GM23338 (cell line): ENCODE measurements at regions not wholly inside any gene's neighbourhood (a gene's known extent, or its start where the extent isn't known, plus 50 kb on each side); places are given as distances from the start of the nearest gene placed in this dataset.

Experiments
- ATAC-seq: fragments of 200-7000 bp; cut with Tn5 transposase; 3 replicates; pipeline ENCODE4 v1.9.1; 2020
- DNase-seq: peaks from one replicate; pipeline ENCODE4 v3.0.0-alpha.2; 2015; ENCODE audit warnings: low spot score
- H2AFZ ChIP-seq: fragments of 200-600 bp; sonication (generic); 2 replicates; pipeline ENCODE4 v1.8.0; 2016; ENCODE audit warnings: antibody characterized with exemption, mild to moderate bottlenecking, moderate library complexity
- H3F3A ChIP-seq: fragments of 200-600 bp; sonication (generic); replicated peaks from 2 replicates; pipeline ENCODE4 v1.8.0; 2017; ENCODE audit warnings: antibody characterized with exemption, mixed run types, low read depth
- H3K27ac ChIP-seq: fragments of 200-600 bp; sonication (generic); 2 replicates; pipeline ENCODE4 v1.6.1; 2016; ENCODE audit warnings: low read depth
- H3K27me3 ChIP-seq: fragments of 200-600 bp; sonication (generic); 2 replicates; pipeline ENCODE4 v1.8.0; 2016; ENCODE audit warnings: mild to moderate bottlenecking, mixed run types, moderate library complexity; ENCODE audit not compliant: insufficient read depth
- H3K36me3 ChIP-seq: fragments of 200-600 bp; sonication (generic); 2 replicates; pipeline ENCODE4 v1.8.0; 2016; ENCODE audit warnings: mild to moderate bottlenecking; ENCODE audit not compliant: insufficient read depth
- H3K4me1 ChIP-seq: fragments of 200-600 bp; sonication (generic); 2 replicates; pipeline ENCODE4 v1.8.0; 2016; ENCODE audit warnings: mild to moderate bottlenecking, moderate library complexity; ENCODE audit not compliant: insufficient read depth
- H3K4me2 ChIP-seq: fragments of 200-600 bp; sonication (generic); 2 replicates; pipeline ENCODE4 v1.7.1; 2017; ENCODE audit warnings: mixed run types
- H3K4me3 ChIP-seq: fragments of 200-600 bp; sonication (generic); 2 replicates; pipeline ENCODE4 v1.6.1; 2016; ENCODE audit warnings: mixed run types
- H3K79me2 ChIP-seq: fragments of 200-600 bp; sonication (generic); replicated peaks from 2 replicates; pipeline ENCODE4 v1.8.0; 2017; ENCODE audit warnings: mild to moderate bottlenecking; ENCODE audit not compliant: insufficient read depth
- H3K9me2 ChIP-seq: fragments of 200-600 bp; sonication (generic); 2 replicates; pipeline ENCODE4 v1.8.0; 2017; ENCODE audit not compliant: insufficient read depth
- H4K20me1 ChIP-seq: fragments of 200-600 bp; sonication (generic); replicated peaks from 2 replicates; pipeline ENCODE4 v1.8.0; 2017; ENCODE audit warnings: mild to moderate bottlenecking; ENCODE audit not compliant: insufficient read depth
- H3K27ac Mint-ChIP-seq: 2 replicates; pipeline ENCODE4 v1.8.0; 2020; ENCODE audit warnings: inconsistent platforms, mild to moderate bottlenecking, moderate library complexity, mixed read lengths
- H3K27me3 Mint-ChIP-seq: 3 replicates; pipeline ENCODE4 v1.8.0; 2022; ENCODE audit warnings: low read depth, mild to moderate bottlenecking, moderate library complexity, mixed read lengths, inconsistent platforms; ENCODE audit not compliant: insufficient read depth, poor library complexity
- H3K36me3 Mint-ChIP-seq: 3 replicates; pipeline ENCODE4 v1.8.0; 2021; ENCODE audit warnings: low read depth, mild to moderate bottlenecking, inconsistent platforms, moderate library complexity, mixed read lengths
- H3K4me1 Mint-ChIP-seq: 3 replicates; pipeline ENCODE4 v1.8.0; 2020; ENCODE audit warnings: mild to moderate bottlenecking, inconsistent platforms, mixed read lengths
- H3K4me3 Mint-ChIP-seq: 3 replicates; pipeline ENCODE4 v1.8.0; 2021; ENCODE audit warnings: moderate library complexity, mild to moderate bottlenecking, inconsistent platforms, mixed read lengths
- H3K9me3 Mint-ChIP-seq: 3 replicates; pipeline ENCODE4 v1.8.0; 2020; ENCODE audit warnings: moderate library complexity, mild to moderate bottlenecking, inconsistent platforms, mixed read lengths
- CREB1 ChIP-seq: fragments of 250-450 bp; sonication (Bioruptor Pico); IDR thresholded peaks from 2 replicates; pipeline ENCODE4 v1.5.0; 2020; ENCODE audit warnings: low read depth, mild to moderate bottlenecking, moderate library complexity
- EZH2 ChIP-seq: fragments of 200-600 bp; sonication (generic); IDR thresholded peaks from one replicate; pipeline ENCODE4 v1.8.0; 2017; ENCODE audit warnings: antibody characterized with exemption, mild to moderate bottlenecking, low read depth; ENCODE audit not compliant: unreplicated experiment
- EZH2phosphoT487 ChIP-seq: fragments of 200-600 bp; sonication (generic); IDR thresholded peaks from one replicate; pipeline ENCODE4 v1.8.1; 2018; ENCODE audit warnings: antibody characterized with exemption; ENCODE audit not compliant: unreplicated experiment
- JUNB ChIP-seq: IDR thresholded peaks from one replicate; pipeline ENCODE4 v1.6.1; 2016; ENCODE audit warnings: antibody characterized with exemption; ENCODE audit not compliant: unreplicated experiment
- NANOG ChIP-seq: IDR thresholded peaks from 2 replicates; pipeline ENCODE4 v1.6.1; 2016; ENCODE audit warnings: antibody characterized with exemption, borderline replicate concordance
- POLR2AphosphoS5 ChIP-seq: IDR thresholded peaks from 2 replicates; pipeline ENCODE4 v1.6.1; 2016; ENCODE audit warnings: antibody characterized with exemption, low read depth
- STAT1 ChIP-seq: IDR thresholded peaks from one replicate; pipeline ENCODE4 v1.6.1; 2016; ENCODE audit warnings: antibody characterized with exemption; ENCODE audit not compliant: unreplicated experiment
- ZNF114 ChIP-seq: fragments of 250-450 bp; sonication (Bioruptor Pico); IDR thresholded peaks from 2 replicates; pipeline ENCODE4 v1.5.0; 2020; ENCODE audit warnings: mild to moderate bottlenecking, moderate library complexity
- ZNF331 ChIP-seq: fragments of 250-450 bp; sonication (Bioruptor Pico); IDR thresholded peaks from 2 replicates; pipeline ENCODE4 v1.5.0; 2020; ENCODE audit warnings: low read depth, mild to moderate bottlenecking, moderate library complexity
- TF ChIP-seq, protein P1 (sequence below): IDR thresholded peaks from 2 replicates; pipeline ENCODE4 v1.6.1; 2016; ENCODE audit warnings: antibody characterized with exemption
- TF ChIP-seq, protein P2 (sequence below): IDR thresholded peaks from one replicate; pipeline ENCODE4 v1.6.1; 2018; ENCODE audit warnings: antibody characterized with exemption; ENCODE audit not compliant: unreplicated experiment
- TF ChIP-seq, protein P3 (sequence below), 2 experiments: fragments of 200-600 bp in 1 of 2; sonication (generic) in 1 of 2; conservative IDR thresholded peaks; 2 replicates each; pipeline versions ENCODE4 v1.5.1 to v1.6.1; 2016 to 2017; ENCODE audit warnings: antibody characterized with exemption in 2 of 2, low read depth in 2 of 2, mild to moderate bottlenecking in 2 of 2, moderate library complexity in 1 of 2
- TF ChIP-seq, protein P4 (sequence below): fragments of 250-450 bp; sonication (Bioruptor Pico); IDR thresholded peaks from 2 replicates; pipeline ENCODE4 v1.5.0; 2020; ENCODE audit warnings: mild to moderate bottlenecking, moderate library complexity

DNA sequence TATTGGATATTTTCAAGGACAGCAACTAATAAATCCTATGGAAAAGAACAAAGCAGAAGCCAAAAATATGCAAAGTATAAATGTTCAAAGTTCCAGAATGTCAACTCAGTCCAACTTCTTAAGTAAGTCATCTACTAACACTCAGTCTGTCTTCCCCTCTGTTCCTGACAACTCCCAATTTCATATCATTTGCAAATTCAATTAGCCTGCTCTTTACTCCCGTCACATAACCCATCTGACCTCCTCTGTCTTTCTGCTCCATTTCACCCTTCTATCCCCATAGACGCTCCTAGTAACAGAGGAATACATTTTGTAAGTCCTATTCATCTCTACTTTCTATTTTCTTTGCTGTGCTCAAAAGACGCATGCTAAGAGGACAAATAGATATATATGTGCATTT lies 659.8 kb upstream of the MEF2C start:
- H4K20me1 ChIP-seq = no peaks in the 10 kb centered on the region
- no peaks in the 10 kb centered on the region for H3K9me3 Mint-ChIP-seq
- no peaks in the 10 kb centered on the region for H3K9me2 ChIP-seq
- H3K27me3 ChIP-seq = no peaks in the 10 kb centered on the region
- no peak overlapping the region for H3K27ac ChIP-seq
- H3F3A ChIP-seq = no peaks in the 10 kb centered on the region
- H2AFZ ChIP-seq = no peak overlapping the region
- H3K4me1 ChIP-seq = peaks cover 26% of the 10 kb centered on the region
- no peaks in the 10 kb centered on the region for H3K79me2 ChIP-seq
- H3K36me3 ChIP-seq = no peaks in the 10 kb centered on the region
- no peak overlapping the region for H3K4me2 ChIP-seq
- H3K36me3 Mint-ChIP-seq = no peaks in the 10 kb centered on the region
- no peak overlapping the region for H3K4me3 ChIP-seq
- ATAC-seq (no peak), DNase-seq (no peak)
- H3K27ac Mint-ChIP-seq = 0 out of 2 replicates have a peak overlapping the region, but pooled peaks have one; percentile 13
- no peak overlapping the region for H3K4me3 Mint-ChIP-seq
- no peaks in the 10 kb centered on the region for H3K27me3 Mint-ChIP-seq
- peaks cover 22% of the 10 kb centered on the region for H3K4me1 Mint-ChIP-seq
- TF ChIP-seq ZNF331 (no peak), EZH2phosphoT487 (no peak), CREB1 (CRISPR knock-in tag) (no peak), ZNF114 (CRISPR knock-in tag) (no peak), EZH2 (no peak), NANOG (no peak), STAT1 (no peak), JUNB (no peak), POLR2AphosphoS5 (no peak)
- TF ChIP-seq, protein P1, sequence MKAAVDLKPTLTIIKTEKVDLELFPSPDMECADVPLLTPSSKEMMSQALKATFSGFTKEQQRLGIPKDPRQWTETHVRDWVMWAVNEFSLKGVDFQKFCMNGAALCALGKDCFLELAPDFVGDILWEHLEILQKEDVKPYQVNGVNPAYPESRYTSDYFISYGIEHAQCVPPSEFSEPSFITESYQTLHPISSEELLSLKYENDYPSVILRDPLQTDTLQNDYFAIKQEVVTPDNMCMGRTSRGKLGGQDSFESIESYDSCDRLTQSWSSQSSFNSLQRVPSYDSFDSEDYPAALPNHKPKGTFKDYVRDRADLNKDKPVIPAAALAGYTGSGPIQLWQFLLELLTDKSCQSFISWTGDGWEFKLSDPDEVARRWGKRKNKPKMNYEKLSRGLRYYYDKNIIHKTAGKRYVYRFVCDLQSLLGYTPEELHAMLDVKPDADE = no peak
- TF ChIP-seq, protein P2, sequence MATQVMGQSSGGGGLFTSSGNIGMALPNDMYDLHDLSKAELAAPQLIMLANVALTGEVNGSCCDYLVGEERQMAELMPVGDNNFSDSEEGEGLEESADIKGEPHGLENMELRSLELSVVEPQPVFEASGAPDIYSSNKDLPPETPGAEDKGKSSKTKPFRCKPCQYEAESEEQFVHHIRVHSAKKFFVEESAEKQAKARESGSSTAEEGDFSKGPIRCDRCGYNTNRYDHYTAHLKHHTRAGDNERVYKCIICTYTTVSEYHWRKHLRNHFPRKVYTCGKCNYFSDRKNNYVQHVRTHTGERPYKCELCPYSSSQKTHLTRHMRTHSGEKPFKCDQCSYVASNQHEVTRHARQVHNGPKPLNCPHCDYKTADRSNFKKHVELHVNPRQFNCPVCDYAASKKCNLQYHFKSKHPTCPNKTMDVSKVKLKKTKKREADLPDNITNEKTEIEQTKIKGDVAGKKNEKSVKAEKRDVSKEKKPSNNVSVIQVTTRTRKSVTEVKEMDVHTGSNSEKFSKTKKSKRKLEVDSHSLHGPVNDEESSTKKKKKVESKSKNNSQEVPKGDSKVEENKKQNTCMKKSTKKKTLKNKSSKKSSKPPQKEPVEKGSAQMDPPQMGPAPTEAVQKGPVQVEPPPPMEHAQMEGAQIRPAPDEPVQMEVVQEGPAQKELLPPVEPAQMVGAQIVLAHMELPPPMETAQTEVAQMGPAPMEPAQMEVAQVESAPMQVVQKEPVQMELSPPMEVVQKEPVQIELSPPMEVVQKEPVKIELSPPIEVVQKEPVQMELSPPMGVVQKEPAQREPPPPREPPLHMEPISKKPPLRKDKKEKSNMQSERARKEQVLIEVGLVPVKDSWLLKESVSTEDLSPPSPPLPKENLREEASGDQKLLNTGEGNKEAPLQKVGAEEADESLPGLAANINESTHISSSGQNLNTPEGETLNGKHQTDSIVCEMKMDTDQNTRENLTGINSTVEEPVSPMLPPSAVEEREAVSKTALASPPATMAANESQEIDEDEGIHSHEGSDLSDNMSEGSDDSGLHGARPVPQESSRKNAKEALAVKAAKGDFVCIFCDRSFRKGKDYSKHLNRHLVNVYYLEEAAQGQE = no peak
- TF ChIP-seq, protein P3, sequence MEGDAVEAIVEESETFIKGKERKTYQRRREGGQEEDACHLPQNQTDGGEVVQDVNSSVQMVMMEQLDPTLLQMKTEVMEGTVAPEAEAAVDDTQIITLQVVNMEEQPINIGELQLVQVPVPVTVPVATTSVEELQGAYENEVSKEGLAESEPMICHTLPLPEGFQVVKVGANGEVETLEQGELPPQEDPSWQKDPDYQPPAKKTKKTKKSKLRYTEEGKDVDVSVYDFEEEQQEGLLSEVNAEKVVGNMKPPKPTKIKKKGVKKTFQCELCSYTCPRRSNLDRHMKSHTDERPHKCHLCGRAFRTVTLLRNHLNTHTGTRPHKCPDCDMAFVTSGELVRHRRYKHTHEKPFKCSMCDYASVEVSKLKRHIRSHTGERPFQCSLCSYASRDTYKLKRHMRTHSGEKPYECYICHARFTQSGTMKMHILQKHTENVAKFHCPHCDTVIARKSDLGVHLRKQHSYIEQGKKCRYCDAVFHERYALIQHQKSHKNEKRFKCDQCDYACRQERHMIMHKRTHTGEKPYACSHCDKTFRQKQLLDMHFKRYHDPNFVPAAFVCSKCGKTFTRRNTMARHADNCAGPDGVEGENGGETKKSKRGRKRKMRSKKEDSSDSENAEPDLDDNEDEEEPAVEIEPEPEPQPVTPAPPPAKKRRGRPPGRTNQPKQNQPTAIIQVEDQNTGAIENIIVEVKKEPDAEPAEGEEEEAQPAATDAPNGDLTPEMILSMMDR (conservative IDR thresholded peaks at IDR 0.05; ENCODE audit: low read depth in 2 of 2) = no peak
- TF ChIP-seq, protein P4, sequence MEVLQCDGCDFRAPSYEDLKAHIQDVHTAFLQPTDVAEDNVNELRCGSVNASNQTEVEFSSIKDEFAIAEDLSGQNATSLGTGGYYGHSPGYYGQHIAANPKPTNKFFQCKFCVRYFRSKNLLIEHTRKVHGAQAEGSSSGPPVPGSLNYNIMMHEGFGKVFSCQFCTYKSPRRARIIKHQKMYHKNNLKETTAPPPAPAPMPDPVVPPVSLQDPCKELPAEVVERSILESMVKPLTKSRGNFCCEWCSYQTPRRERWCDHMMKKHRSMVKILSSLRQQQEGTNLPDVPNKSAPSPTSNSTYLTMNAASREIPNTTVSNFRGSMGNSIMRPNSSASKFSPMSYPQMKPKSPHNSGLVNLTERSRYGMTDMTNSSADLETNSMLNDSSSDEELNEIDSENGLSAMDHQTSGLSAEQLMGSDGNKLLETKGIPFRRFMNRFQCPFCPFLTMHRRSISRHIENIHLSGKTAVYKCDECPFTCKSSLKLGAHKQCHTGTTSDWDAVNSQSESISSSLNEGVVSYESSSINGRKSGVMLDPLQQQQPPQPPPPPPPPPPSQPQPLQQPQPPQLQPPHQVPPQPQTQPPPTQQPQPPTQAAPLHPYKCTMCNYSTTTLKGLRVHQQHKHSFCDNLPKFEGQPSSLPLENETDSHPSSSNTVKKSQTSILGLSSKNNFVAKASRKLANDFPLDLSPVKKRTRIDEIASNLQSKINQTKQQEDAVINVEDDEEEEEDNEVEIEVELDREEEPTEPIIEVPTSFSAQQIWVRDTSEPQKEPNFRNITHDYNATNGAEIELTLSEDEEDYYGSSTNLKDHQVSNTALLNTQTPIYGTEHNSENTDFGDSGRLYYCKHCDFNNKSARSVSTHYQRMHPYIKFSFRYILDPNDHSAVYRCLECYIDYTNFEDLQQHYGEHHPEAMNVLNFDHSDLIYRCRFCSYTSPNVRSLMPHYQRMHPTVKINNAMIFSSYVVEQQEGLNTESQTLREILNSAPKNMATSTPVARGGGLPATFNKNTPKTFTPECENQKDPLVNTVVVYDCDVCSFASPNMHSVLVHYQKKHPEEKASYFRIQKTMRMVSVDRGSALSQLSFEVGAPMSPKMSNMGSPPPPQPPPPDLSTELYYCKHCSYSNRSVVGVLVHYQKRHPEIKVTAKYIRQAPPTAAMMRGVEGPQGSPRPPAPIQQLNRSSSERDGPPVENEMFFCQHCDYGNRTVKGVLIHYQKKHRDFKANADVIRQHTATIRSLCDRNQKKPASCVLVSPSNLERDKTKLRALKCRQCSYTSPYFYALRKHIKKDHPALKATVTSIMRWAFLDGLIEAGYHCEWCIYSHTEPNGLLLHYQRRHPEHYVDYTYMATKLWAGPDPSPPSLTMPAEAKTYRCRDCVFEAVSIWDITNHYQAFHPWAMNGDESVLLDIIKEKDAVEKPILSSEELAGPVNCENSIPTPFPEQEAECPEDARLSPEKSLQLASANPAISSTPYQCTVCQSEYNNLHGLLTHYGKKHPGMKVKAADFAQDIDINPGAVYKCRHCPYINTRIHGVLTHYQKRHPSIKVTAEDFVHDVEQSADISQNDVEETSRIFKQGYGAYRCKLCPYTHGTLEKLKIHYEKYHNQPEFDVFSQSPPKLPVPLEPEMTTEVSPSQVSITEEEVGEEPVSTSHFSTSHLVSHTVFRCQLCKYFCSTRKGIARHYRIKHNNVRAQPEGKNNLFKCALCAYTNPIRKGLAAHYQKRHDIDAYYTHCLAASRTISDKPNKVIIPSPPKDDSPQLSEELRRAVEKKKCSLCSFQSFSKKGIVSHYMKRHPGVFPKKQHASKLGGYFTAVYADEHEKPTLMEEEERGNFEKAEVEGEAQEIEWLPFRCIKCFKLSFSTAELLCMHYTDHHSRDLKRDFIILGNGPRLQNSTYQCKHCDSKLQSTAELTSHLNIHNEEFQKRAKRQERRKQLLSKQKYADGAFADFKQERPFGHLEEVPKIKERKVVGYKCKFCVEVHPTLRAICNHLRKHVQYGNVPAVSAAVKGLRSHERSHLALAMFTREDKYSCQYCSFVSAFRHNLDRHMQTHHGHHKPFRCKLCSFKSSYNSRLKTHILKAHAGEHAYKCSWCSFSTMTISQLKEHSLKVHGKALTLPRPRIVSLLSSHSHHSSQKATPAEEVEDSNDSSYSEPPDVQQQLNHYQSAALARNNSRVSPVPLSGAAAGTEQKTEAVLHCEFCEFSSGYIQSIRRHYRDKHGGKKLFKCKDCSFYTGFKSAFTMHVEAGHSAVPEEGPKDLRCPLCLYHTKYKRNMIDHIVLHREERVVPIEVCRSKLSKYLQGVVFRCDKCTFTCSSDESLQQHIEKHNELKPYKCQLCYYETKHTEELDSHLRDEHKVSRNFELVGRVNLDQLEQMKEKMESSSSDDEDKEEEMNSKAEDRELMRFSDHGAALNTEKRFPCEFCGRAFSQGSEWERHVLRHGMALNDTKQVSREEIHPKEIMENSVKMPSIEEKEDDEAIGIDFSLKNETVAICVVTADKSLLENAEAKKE (CRISPR knock-in tag) = no peak
